NCI-H1930 (cell line): ENCODE measurements at regions not wholly inside any gene's neighbourhood (a gene's known extent, or its start where the extent isn't known, plus 50 kb on each side); places are given as distances from the start of the nearest gene placed in this dataset.

Source experiments
- DNase-seq, 2 experiments: peaks; one replicate each; lab custom pipeline; 2025; lab: John Stamatoyannopoulos, UW

DNA sequence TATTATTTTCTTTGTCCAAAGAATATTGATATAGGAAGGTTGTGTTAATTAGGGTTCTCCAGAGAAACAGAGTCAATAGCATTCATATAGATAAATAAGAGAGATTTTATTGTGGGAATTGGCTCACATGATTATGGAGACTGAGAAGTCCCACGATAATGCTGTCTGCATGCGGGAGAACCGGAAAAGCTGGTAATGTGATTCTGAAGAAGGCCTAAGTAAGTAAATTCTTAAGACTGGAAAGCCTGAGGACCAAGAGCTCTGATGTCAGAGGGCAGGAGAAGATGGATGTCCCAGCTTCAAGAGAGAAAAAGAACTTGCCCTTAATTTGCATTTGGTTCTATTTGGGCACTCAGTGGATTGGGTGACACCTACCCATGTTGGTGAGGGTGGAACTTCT is 307.4 kb upstream of the C9orf72 start:
- DNase-seq = no peak

GRCh38 chr9:27888661-27889295 is 315.5 kb upstream of the C9orf72 start:
- DNase-seq = no peak

- no peak for DNase-seq
Measured at GRCh38 chr9:27924502-27924901, 351.2 kb upstream of the C9orf72 start.

GRCh38 chr9:27925815-27926214 is 352.5 kb upstream of the C9orf72 start:
- no peak for DNase-seq

GRCh38 chr9:27929841-27930240 is 356.6 kb upstream of the C9orf72 start:
- DNase-seq = no peak

- no peak for DNase-seq
Measured at GRCh38 chr9:27933210-27934025, 360.1 kb upstream of the C9orf72 start.

DNA sequence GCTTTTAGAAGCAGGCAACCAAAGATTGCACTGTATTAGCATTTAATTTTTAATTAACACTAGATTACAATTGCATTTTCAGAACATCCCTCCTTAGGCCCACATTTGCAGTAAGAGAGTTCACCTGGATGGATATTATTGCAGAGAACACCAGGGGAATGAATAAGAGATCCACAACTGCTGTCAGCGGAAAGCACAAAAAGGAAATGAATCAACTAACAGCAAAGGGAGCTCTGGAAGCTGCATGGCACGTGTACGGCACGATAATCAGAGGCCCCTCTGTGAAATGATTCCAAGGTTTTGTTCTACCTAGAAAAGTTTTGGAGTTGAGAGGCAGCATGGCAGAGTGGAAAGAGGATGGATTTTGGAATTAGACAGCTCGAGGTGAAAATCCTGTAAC is 361.2 kb upstream of the C9orf72 start:
- DNase-seq = no peak

DNA sequence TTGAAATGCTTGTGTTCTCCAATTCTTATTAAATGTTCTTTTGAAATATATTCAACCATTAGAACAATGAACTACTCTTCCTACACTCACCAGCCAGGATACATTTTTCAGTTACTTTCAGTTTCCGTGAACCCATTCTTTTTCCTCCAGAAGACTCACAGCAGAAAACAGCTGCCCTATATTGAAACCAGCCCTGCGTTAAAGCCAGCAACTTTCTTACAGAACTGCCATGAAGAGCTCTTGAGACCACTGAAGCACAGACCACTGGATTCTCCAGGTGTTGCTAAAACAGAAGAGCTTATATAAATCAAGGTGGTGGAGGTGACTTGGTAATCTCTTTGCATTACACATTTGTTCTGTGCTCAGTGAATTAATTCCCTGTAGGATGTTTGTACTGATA is 365.9 kb upstream of the C9orf72 start:
- DNase-seq = no peak

GRCh38 chr9:27940535-27940934 is 367.3 kb upstream of the C9orf72 start:
- DNase-seq = no peak

GRCh38 chr9:27943501-27943900 is 370.2 kb upstream of the C9orf72 start:
- DNase-seq = no peak

- DNase-seq = no peak
Measured at GRCh38 chr9:27945386-27945785, 372.1 kb upstream of the C9orf72 start.

GRCh38 chr9:27950382-27950781 is 377.1 kb upstream of the C9orf72 start:
- DNase-seq = no peak

DNA sequence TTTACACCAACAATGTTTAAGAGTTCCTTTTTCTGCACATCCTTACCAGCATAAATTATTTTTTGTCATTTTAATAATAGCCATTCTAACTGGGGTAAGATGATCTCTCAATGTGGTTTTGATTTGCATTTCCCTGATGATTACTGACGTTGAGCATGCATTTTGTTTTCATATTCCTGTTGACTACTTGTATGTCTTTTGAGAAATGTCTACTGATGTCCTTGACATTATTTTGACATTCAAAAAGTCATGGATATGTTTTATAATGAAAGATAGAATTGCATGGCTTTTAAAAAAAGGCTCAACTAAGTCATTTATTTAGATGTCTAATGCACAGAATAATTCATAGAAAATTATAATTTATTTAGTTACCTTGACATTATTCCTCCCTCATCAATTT is 381.6 kb upstream of the C9orf72 start:
- no peak for DNase-seq

DNA sequence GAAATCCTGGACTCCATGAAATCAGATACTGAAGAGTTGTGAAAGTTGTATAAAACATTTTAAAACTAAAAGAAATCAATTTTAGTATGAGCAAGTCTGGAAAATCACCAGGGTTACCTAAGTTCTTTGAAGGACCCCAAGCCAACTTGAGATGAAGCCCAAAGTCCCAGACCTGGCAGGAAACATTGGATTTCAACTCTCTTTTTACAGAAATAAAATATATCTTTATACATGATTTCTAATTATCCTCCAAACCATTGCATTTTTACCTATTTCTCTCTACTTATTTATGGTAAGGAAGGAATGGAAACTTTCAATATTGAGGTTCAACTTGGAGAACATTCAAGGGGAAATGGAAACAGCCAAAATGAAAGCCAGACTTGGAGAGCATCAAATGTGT is 390.6 kb upstream of the C9orf72 start:
- no peak for DNase-seq

DNA sequence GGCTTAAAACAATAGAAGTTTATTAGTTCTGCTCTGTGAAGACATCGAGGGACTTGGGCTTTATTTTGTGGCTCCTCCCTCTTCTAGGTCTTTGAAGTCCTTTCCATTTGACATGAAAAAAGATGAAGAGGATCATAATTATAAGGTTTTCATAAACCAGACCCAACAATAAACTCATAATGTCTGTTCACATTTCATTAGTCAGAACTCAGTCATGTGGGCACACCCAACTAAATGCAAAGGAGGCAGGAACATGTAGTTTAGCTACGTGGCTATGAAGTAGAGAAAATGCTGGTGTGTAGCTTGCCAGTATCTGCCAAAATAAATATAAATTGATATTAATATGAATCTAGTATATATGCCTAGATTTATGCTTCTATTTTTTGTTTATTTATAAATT is 393.9 kb upstream of the C9orf72 start:
- no peak for DNase-seq

- DNase-seq = no peak
Measured at GRCh38 chr9:27977931-27978330, 404.6 kb upstream of the C9orf72 start.

DNA sequence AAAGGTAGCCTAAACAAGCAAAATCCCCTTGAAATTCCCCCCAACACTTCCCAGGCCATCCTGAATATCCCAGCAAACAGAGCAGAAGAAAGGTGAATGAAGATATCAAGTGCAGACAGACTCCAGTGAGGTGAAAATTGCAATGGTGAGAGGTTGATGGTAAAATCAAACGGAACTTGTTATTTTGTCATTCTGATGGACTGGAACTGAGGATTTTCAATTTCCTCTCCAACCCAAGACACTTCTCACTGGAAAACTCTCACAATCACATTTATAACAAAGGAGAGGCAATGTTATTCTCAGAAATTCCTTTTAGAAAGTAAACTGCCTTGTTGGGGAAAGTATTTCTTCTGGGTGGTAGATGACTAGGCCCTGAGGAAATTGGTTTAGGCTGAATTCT is 412.4 kb upstream of the C9orf72 start:
- no peak for DNase-seq

- DNase-seq = no peak
Measured at GRCh38 chr9:27990524-27990923, 417.2 kb upstream of the C9orf72 start.

- no peak for DNase-seq
Measured at GRCh38 chr9:27991221-27991620, 417.9 kb upstream of the C9orf72 start.

DNA sequence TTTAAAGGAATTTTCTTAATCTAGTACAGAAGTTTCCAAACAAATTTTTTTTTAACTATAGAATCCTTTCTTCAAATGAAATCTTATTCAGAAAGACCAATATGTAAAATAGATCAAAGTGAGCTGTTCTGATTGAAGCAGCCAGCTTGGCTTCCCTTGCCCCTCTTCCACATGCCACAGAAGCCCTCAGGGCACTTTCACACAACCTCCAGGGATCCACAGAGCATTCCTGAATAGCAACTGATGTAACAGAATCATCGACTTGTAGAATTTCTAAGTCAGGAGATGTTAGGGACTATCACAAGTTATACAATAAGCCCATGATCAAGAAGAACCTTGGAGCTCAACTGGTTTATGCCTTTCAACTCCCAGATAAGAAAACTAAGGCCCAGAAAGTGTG is 427.8 kb upstream of the C9orf72 start:
- no peak for DNase-seq

DNA sequence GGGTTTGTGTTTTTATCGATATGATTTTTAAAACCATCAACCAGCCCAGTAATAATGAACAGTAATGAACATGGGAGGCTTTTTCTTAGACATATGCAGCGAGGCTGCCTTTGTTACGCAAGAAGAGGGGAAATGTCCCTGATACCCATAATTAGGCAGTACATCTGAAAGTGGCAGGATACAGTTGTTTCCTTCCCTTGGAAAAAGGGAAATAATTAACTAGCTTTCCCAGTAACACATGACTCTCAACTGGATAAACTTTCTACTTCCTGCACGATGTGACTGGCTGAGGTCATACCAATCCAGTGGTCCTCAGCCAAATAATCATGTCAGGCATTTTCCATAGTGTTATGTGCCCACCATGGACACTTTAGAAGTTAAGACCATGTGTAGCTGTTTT is 431.6 kb upstream of the C9orf72 start:
- DNase-seq = no peak

- DNase-seq = no peak
Measured at GRCh38 chr9:28005779-28006178, 432.5 kb upstream of the C9orf72 start.

- no peak for DNase-seq
Measured at GRCh38 chr9:28007097-28007817, 434.0 kb upstream of the C9orf72 start.
